ENCODE measurements at regions not wholly inside any gene's neighbourhood (a gene's known extent, or its start where the extent isn't known, plus 50 kb on each side); places are given as distances from the start of the nearest gene placed in this dataset.
"Not testable (repeated sequence)": the region's sequence is repeated elsewhere in the genome, so short reads cannot be mapped to it uniquely, and the experiment has no call there.

GRCh38 chr12:22826446-22826981 is 201.5 kb downstream of the ETNK1 start:
- H3K9me3 Mint-ChIP-seq (ENCODE audit: insufficient read depth); ATAC-seq; H3K4me3 Mint-ChIP-seq; H3K4me1 Mint-ChIP-seq (ENCODE audit: low read depth); POLR2A ChIA-PET; H3K27ac Mint-ChIP-seq; H3K36me3 Mint-ChIP-seq (ENCODE audit: low read depth); CTCF ChIA-PET; DNase-seq; H3K27me3 Mint-ChIP-seq (ENCODE audit: low read depth): not testable (repeated sequence)

DNA sequence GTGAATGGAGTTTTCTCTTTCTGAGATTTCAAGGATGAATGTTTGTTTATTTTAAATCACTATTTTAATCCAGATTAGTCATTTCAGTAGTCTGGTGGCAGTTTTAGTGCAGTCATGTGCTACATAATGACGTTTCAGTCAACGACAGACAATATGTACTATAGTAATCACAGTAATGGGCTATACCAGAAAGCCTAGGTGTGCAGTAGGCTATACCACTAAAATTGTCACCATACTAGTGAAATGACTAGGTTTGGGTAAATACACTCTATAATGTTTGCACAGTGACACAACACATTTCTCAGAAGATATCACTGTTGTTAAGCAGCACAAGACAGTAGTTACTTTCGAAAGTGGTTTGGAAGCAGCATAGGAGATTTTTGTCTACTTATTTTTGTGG is 203.1 kb downstream of the ETNK1 start:
- H3K27ac Mint-ChIP-seq: no peak overlapping the region
- ATAC-seq: no peak
- DNase-seq: no peak
- CTCF ChIA-PET: no interaction called here
- H3K36me3 Mint-ChIP-seq (ENCODE audit: low read depth): no peaks in the 10 kb centered on the region
- H3K9me3 Mint-ChIP-seq (ENCODE audit: insufficient read depth): no peaks in the 10 kb centered on the region
- H3K4me1 Mint-ChIP-seq (ENCODE audit: low read depth): no peaks in the 10 kb centered on the region
- POLR2A ChIA-PET: no interaction called here
- H3K27me3 Mint-ChIP-seq (ENCODE audit: low read depth): no peaks in the 10 kb centered on the region
- H3K4me3 Mint-ChIP-seq: no peak overlapping the region

GRCh38 chr12:22835431-22835830 is 210.5 kb downstream of the ETNK1 start:
- Mint-ChIP-seq H3K4me3 (no peak overlapping the region), H3K9me3 (ENCODE audit: insufficient read depth) (no peaks in the 10 kb centered on the region), H3K36me3 (ENCODE audit: low read depth) (no peaks in the 10 kb centered on the region), H3K4me1 (ENCODE audit: low read depth) (no peaks in the 10 kb centered on the region), H3K27ac (no peak overlapping the region), H3K27me3 (ENCODE audit: low read depth) (no peaks in the 10 kb centered on the region)
- ATAC-seq (no peak), DNase-seq (no peak)
- ChIA-PET CTCF (no interaction called here), POLR2A (no interaction called here)

DNA sequence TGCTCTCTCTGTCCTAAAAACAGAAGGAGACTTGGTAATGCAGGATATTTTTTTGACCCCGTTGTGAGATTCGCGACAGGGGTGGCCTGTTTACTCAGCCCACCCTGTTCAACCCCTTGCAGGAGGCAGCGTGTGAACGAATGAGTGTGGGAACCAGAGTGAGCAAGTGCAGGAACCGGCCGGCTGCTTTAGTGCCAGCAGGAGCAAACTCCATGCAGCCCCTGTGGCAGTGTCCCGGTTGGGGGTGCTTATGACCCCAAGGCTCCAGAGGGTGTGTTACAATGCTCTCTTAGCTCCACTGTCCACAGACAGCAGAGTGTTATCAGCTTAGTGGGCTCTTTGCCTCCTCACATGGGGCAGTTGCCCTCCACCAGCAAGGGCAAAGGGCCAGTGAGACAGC is 225.2 kb downstream of the ETNK1 start:
- POLR2A ChIA-PET: no interaction called here
- Mint-ChIP-seq H3K27ac (no peak overlapping the region), H3K9me3 (ENCODE audit: insufficient read depth) (no peaks in the 10 kb centered on the region), H3K36me3 (ENCODE audit: low read depth) (no peaks in the 10 kb centered on the region), H3K27me3 (ENCODE audit: low read depth) (peaks cover 5% of the 10 kb centered on the region), H3K4me3 (no peak overlapping the region), H3K4me1 (ENCODE audit: low read depth) (no peaks in the 10 kb centered on the region)
- CTCF ChIA-PET: no interaction called here
- DNase-seq (no peak), ATAC-seq (no peak)

DNA sequence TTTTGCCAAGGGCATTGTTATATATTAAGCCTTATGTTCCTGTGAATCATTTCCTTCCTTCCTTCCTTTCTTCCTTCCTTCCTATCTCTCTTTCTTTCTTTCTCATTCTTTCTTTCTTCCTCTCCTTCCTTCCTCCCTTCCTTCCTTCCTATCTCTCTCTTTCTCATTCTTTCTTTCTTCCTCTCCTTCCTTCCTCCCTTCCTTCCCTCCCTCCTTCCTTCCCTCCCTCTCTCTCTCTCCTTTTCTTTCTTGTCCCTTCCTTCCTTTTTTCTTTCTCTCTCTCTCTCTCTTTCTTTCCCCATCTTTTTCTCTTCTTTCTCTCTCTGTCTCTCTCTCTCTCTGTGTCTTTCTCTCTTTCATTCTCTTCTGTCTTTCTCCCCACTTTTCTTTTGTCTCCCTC is 226.6 kb downstream of the ETNK1 start:
- no peaks in the 10 kb centered on the region for H3K9me3 Mint-ChIP-seq (ENCODE audit: insufficient read depth)
- H3K4me3 Mint-ChIP-seq: no peak overlapping the region
- H3K27ac Mint-ChIP-seq: no peak overlapping the region
- POLR2A ChIA-PET: no interaction called here
- peaks cover 5% of the 10 kb centered on the region for H3K27me3 Mint-ChIP-seq (ENCODE audit: low read depth)
- no peaks in the 10 kb centered on the region for H3K4me1 Mint-ChIP-seq (ENCODE audit: low read depth)
- no peak for DNase-seq
- CTCF ChIA-PET: no interaction called here
- H3K36me3 Mint-ChIP-seq (ENCODE audit: low read depth): no peaks in the 10 kb centered on the region
- no peak for ATAC-seq

DNA sequence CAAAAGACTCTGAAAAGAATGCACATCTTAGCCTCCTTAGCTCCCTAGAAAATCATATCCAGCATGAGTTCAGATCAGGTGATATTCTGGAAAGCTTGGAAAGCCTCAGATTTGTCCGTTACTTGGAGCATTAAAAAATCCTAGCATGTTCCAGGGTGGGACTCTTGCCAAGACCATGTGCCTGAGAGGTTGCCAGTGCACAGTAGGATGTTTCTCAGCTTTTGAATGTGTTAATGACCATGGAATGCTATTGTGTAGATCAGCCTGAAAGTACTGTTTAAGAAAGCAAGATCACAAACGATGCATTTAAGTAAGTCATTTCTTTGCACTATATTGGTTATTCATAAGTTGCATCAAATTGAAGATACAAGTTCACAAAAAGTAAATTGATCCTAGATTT is 230.5 kb downstream of the ETNK1 start:
- ChIA-PET POLR2A (no interaction called here), CTCF (interaction anchor here (1.3 kb wide), 2 partner anchors 18 to 185 kb away, joined by 3 read pairs; no protein-coding TSS in a partner anchor)
- ATAC-seq (no peak), DNase-seq (no peak)
- Mint-ChIP-seq H3K27me3 (ENCODE audit: low read depth) (no peaks in the 10 kb centered on the region), H3K9me3 (ENCODE audit: insufficient read depth) (no peaks in the 10 kb centered on the region), H3K4me3 (no peak overlapping the region), H3K27ac (no peak overlapping the region), H3K4me1 (ENCODE audit: low read depth) (no peaks in the 10 kb centered on the region), H3K36me3 (ENCODE audit: low read depth) (no peaks in the 10 kb centered on the region)

GRCh38 chr12:22856178-22856577 is 231.2 kb downstream of the ETNK1 start:
- Mint-ChIP-seq H3K4me3 (no peak overlapping the region), H3K36me3 (ENCODE audit: low read depth) (no peaks in the 10 kb centered on the region), H3K4me1 (ENCODE audit: low read depth) (no peaks in the 10 kb centered on the region), H3K27ac (no peak overlapping the region), H3K9me3 (ENCODE audit: insufficient read depth) (no peaks in the 10 kb centered on the region), H3K27me3 (ENCODE audit: low read depth) (no peaks in the 10 kb centered on the region)
- no peak for ATAC-seq
- POLR2A ChIA-PET: no interaction called here
- DNase-seq: no peak
- CTCF ChIA-PET: interaction anchor here (1.3 kb wide), 2 partner anchors 12 to 17 kb away, joined by 3 to 4 read pairs; no protein-coding TSS in a partner anchor

DNA sequence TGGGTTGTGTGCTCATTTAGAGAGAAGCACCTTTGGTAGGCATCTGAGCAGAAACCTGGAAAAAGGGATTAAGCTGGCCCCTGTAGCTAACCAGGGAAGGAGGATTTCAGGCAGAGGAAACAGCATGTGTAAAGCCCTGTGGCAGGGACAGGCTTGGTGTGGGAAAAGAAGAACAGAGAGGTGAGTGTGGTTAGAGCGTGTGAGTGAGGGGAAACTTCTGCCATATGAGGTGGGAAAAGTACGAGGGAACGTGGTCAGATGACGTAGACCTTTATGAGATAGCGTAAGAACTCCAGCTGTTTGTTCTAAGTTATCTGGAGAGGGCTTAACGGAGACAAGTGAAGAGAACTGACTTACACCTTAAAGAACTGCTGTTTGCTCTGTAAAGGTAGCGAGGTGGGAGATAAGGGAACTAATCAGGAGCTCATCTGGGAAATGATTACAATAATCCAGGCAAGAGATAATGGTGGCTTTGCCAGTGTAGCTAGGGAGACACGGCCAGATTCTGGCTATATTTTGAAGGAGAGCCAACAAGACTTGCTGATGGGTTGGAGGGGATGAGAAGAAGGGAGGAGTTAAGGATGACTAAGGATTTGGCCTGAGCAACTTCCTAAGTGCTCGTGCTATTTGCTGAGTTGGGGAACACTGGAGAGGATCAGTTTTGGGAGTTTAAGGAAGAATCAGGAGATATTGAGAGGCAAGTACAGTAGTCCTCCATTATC is 234.0 kb downstream of the ETNK1 start:
- ChIA-PET CTCF (interaction anchor here (0.7 kb wide), 1 partner anchor 9 kb away, joined by 3 read pairs; no protein-coding TSS in a partner anchor), POLR2A (no interaction called here)
- Mint-ChIP-seq H3K27me3 (ENCODE audit: low read depth) (peaks cover 2% of the 10 kb centered on the region), H3K27ac (no peak overlapping the region), H3K4me3 (no peak overlapping the region), H3K36me3 (ENCODE audit: low read depth) (no peaks in the 10 kb centered on the region), H3K4me1 (ENCODE audit: low read depth) (no peaks in the 10 kb centered on the region), H3K9me3 (ENCODE audit: insufficient read depth) (no peaks in the 10 kb centered on the region)
- no peak for ATAC-seq
- no peak for DNase-seq

DNA sequence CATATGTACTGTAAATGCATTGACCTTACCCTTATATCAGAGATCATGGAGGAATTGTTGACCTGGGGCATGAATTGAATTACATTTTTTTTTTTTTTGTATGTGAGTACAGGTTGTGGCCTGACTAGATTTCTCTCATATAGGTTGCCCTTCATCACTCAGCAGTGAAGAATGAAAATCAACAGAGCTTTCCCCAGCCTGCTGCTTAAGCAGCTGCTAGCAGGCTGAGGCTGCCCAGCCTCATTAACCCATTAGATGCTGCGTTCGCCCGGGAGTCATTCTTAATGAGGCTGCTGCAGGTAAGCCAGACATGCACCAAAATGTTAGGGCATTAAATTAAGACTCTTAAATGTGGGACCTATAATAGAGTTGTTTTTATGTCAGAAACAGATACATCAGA is 236.0 kb downstream of the ETNK1 start:
- H3K36me3 Mint-ChIP-seq (ENCODE audit: low read depth): no peaks in the 10 kb centered on the region
- no peak for ATAC-seq
- ChIA-PET POLR2A (no interaction called here), CTCF (no interaction called here)
- peaks cover 2% of the 10 kb centered on the region for H3K27me3 Mint-ChIP-seq (ENCODE audit: low read depth)
- no peaks in the 10 kb centered on the region for H3K4me1 Mint-ChIP-seq (ENCODE audit: low read depth)
- H3K9me3 Mint-ChIP-seq (ENCODE audit: insufficient read depth): no peaks in the 10 kb centered on the region
- no peak overlapping the region for H3K27ac Mint-ChIP-seq
- DNase-seq: no peak
- H3K4me3 Mint-ChIP-seq: no peak overlapping the region

GRCh38 chr12:22865822-22866221 is 240.9 kb downstream of the ETNK1 start:
- Mint-ChIP-seq H3K9me3 (ENCODE audit: insufficient read depth) (no peaks in the 10 kb centered on the region), H3K27ac (no peak overlapping the region), H3K4me3 (no peak overlapping the region), H3K4me1 (ENCODE audit: low read depth) (no peaks in the 10 kb centered on the region), H3K36me3 (ENCODE audit: low read depth) (no peaks in the 10 kb centered on the region), H3K27me3 (ENCODE audit: low read depth) (peaks cover 2% of the 10 kb centered on the region)
- no peak for ATAC-seq
- no peak for DNase-seq
- POLR2A ChIA-PET: no interaction called here
- CTCF ChIA-PET: no interaction called here

- POLR2A ChIA-PET: no interaction called here
- no peaks in the 10 kb centered on the region for H3K4me1 Mint-ChIP-seq (ENCODE audit: low read depth)
- no peak overlapping the region for H3K4me3 Mint-ChIP-seq
- H3K27me3 Mint-ChIP-seq (ENCODE audit: low read depth): peaks cover 2% of the 10 kb centered on the region
- no peak for DNase-seq
- CTCF ChIA-PET: no interaction called here
- no peak overlapping the region for H3K27ac Mint-ChIP-seq
- no peak for ATAC-seq
- H3K9me3 Mint-ChIP-seq (ENCODE audit: insufficient read depth): no peaks in the 10 kb centered on the region
- H3K36me3 Mint-ChIP-seq (ENCODE audit: low read depth): no peaks in the 10 kb centered on the region
These were observed 241.4 kb downstream of the ETNK1 start for GRCh38 chr12:22866406-22866805.

- no peak overlapping the region for H3K4me3 Mint-ChIP-seq
These were observed 249.2 kb downstream of the ETNK1 start for GRCh38 chr12:22874151-22874550.

GRCh38 chr12:22876262-22876661 is 251.3 kb downstream of the ETNK1 start:
- no peak overlapping the region for H3K4me3 Mint-ChIP-seq
- no peaks in the 10 kb centered on the region for H3K36me3 Mint-ChIP-seq (ENCODE audit: low read depth)
- ChIA-PET POLR2A (interaction anchor here (0.7 kb wide), 1 partner anchor 908 kb away, joined by 3 read pairs; no protein-coding TSS in a partner anchor), CTCF (no interaction called here)
- DNase-seq (no peak), ATAC-seq (no peak)
- no peaks in the 10 kb centered on the region for H3K4me1 Mint-ChIP-seq (ENCODE audit: low read depth)
- no peaks in the 10 kb centered on the region for H3K9me3 Mint-ChIP-seq (ENCODE audit: insufficient read depth)
- H3K27me3 Mint-ChIP-seq (ENCODE audit: low read depth): no peaks in the 10 kb centered on the region
- no peak overlapping the region for H3K27ac Mint-ChIP-seq

More at GRCh38 chr12:22874151-22874550, 249.2 kb downstream of the ETNK1 start:
- Mint-ChIP-seq H3K9me3 (ENCODE audit: insufficient read depth) (no peaks in the 10 kb centered on the region), H3K27me3 (ENCODE audit: low read depth) (no peaks in the 10 kb centered on the region), H3K36me3 (ENCODE audit: low read depth) (no peaks in the 10 kb centered on the region), H3K27ac (no peak overlapping the region), H3K4me1 (ENCODE audit: low read depth) (no peaks in the 10 kb centered on the region)
- DNase-seq (no peak), ATAC-seq (no peak)
- ChIA-PET POLR2A (no interaction called here), CTCF (no interaction called here)
